Transverse colon (tissue), 4 donors: ENCODE measurements at regions not wholly inside any gene's neighbourhood (a gene's known extent, or its start where the extent isn't known, plus 50 kb on each side); places are given as distances from the start of the nearest gene placed in this dataset.

Experiments used
- DNase-seq: peaks from one replicate; pipeline ENCODE4 v3.0.0-alpha.2; 2019
- H3K27ac ChIP-seq, 4 donors: fragments of 200-600 bp; sonication (generic); 2 replicates each; pipeline ENCODE4 v1.5.1; 2016 to 2018; ENCODE audit warnings: inconsistent platforms in 4 of 4
- H3K27me3 ChIP-seq: fragments of 200-600 bp; sonication (generic); 2 replicates; pipeline ENCODE4 v1.5.1; 2017; ENCODE audit warnings: inconsistent platforms
- H3K36me3 ChIP-seq, 4 donors: fragments of 200-600 bp; sonication (generic); 2 replicates each; pipeline ENCODE4 v1.5.1; 2017 to 2019; ENCODE audit warnings: inconsistent platforms in 4 of 4
- H3K4me1 ChIP-seq, 4 donors: fragments of 200-600 bp; sonication (generic); 2 replicates each; pipeline ENCODE4 v1.5.1; 2017 to 2020; ENCODE audit warnings: inconsistent platforms in 4 of 4
- H3K4me3 ChIP-seq, 4 donors: fragments of 200-600 bp; sonication (generic); 1 replicate in 1 of 4; 2 replicates in 3 of 4; pipeline versions ENCODE4 v1.5.1 to v1.6.1; 2017 to 2019; ENCODE audit warnings: inconsistent platforms in 4 of 4
- H3K9me3 ChIP-seq, 2 donors: fragments of 200-600 bp; sonication (generic); 2 replicates each; pipeline ENCODE4 v1.5.1; 2017 to 2019; ENCODE audit warnings: inconsistent platforms in 2 of 2
- EP300 ChIP-seq: sonication (generic); formaldehyde crosslinking; IDR thresholded peaks from one replicate; pipeline ENCODE4 v1.6.1; 2017; ENCODE audit warnings: antibody characterized with exemption, low read depth
- POLR2A ChIP-seq: fragments of 450-650 bp; IDR thresholded peaks from one replicate; pipeline ENCODE4 v1.6.1; 2016; ENCODE audit warnings: antibody characterized with exemption, mild to moderate bottlenecking, moderate library complexity
- POLR2AphosphoS5 ChIP-seq, 3 donors: sonication (generic); formaldehyde crosslinking; IDR thresholded peaks; one replicate each; pipeline ENCODE4 v1.6.1; 2016; ENCODE audit warnings: antibody characterized with exemption in 3 of 3
- WGBS, 2 donors: methylation state at CpG; one replicate each; pipeline ENCODE4 v1.1.5; 2018; ENCODE audit warnings: low coverage in 1 of 2; 5-methylcytosine and 5-hydroxymethylcytosine counted together
- in situ Hi-C, 4 donors: fragments of 200-750 bp; cut with MboI; loops; one replicate each; pipeline versions ENCODE4 v1.15.0 to v1.15.1; 2017; ENCODE audit warnings: low sequenced_read_pairs in 3 of 4, low pct_ligation_motif_present in 1 of 4, low pct_unique_long_range_greater_than_20kb in 1 of 4
- intact Hi-C: fragments of 100-400 bp; cut with DNase I; formaldehyde crosslinking; loops from one replicate; pipeline ENCODE4 v1.15.1; 2023; ENCODE audit warnings: low total_unique reads
- TF ChIP-seq, protein P1 (sequence below), 5 experiments: fragments of 200-600 bp in 3 of 5; fragments of 450-650 bp in 2 of 5; sonication (generic) in 3 of 5; IDR thresholded peaks; 1 replicate in 2 of 5; 2 replicates in 3 of 5; pipeline ENCODE4 v1.5.1; 2016 to 2017; ENCODE audit warnings: antibody characterized with exemption in 5 of 5, inconsistent platforms in 3 of 5, mild to moderate bottlenecking in 2 of 5, moderate library complexity in 1 of 5

- TF ChIP-seq POLR2AphosphoS5 (IDR thresholded peaks at IDR 0.05) = no peak
- no peak for TF ChIP-seq EP300
- TF ChIP-seq POLR2A = no peak
- TF ChIP-seq, protein P1, sequence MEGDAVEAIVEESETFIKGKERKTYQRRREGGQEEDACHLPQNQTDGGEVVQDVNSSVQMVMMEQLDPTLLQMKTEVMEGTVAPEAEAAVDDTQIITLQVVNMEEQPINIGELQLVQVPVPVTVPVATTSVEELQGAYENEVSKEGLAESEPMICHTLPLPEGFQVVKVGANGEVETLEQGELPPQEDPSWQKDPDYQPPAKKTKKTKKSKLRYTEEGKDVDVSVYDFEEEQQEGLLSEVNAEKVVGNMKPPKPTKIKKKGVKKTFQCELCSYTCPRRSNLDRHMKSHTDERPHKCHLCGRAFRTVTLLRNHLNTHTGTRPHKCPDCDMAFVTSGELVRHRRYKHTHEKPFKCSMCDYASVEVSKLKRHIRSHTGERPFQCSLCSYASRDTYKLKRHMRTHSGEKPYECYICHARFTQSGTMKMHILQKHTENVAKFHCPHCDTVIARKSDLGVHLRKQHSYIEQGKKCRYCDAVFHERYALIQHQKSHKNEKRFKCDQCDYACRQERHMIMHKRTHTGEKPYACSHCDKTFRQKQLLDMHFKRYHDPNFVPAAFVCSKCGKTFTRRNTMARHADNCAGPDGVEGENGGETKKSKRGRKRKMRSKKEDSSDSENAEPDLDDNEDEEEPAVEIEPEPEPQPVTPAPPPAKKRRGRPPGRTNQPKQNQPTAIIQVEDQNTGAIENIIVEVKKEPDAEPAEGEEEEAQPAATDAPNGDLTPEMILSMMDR (IDR thresholded peaks at IDR 0.05) = no peak
- intact Hi-C loops (no loop called here), in situ Hi-C loops (no loop called here)
- Histone ChIP-seq H3K4me1 (no peaks in the 10 kb centered on the region), H3K4me3 (no peak overlapping the region), H3K27ac (no peak overlapping the region), H3K27me3 (no peaks in the 10 kb centered on the region), H3K9me3 (no peaks in the 10 kb centered on the region), H3K36me3 (no peaks in the 10 kb centered on the region)
- DNase-seq = no peak
Measured at GRCh38 chr4:123913598-123913997, 517.0 kb downstream of the SPRY1 start.

GRCh38 chr4:123916821-123917220 is 520.2 kb downstream of the SPRY1 start:
- no peaks in the 10 kb centered on the region for H3K9me3 ChIP-seq
- H3K27ac ChIP-seq = no peak overlapping the region
- no peak for DNase-seq
- TF ChIP-seq POLR2AphosphoS5 (IDR thresholded peaks at IDR 0.05) (no peak), EP300 (no peak), POLR2A (no peak)
- TF ChIP-seq, protein P1 (IDR thresholded peaks at IDR 0.05) = no peak
- H3K36me3 ChIP-seq = no peaks in the 10 kb centered on the region
- intact Hi-C loops = no loop called here
- no peak overlapping the region for H3K4me3 ChIP-seq
- no peaks in the 10 kb centered on the region for H3K4me1 ChIP-seq
- 85 to 94% methylated on average over 2 of the region's 2 CpGs for WGBS, 2 donors
- no peaks in the 10 kb centered on the region for H3K27me3 ChIP-seq
- in situ Hi-C loops = no loop called here

DNA sequence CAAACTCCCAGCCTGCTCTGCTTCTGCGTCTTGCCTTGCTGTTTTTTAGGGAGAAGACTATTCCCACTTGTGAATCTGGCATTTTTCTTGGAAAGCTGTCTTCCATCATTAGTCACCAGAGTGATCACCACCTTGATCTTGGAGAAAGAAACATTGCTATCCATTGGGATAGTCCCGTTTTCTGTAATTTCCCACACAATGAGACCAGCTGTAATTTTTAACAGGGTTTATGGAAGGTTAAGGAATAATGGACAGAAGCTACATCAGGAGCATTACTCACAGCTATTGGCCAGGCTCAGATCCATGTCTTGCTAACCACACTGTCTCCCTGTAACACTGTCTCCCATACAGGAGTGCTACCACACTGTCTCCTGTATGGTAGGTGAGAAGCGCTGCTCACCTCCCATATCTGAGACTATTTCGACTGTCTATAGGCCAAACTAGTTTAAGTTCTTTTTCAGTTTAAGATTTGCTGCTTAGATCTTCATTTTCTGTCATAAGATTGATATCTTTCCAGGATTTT is 523.0 kb downstream of the SPRY1 start:
- no peaks in the 10 kb centered on the region for H3K4me1 ChIP-seq
- 79% methylated on average over 3 to 4 of the region's 4 CpGs for WGBS, 2 donors
- in situ Hi-C loops (no loop called here), intact Hi-C loops (no loop called here)
- no peak for DNase-seq
- TF ChIP-seq, protein P1 (IDR thresholded peaks at IDR 0.05) = no peak
- no peak for TF ChIP-seq EP300
- TF ChIP-seq POLR2A = no peak
- TF ChIP-seq POLR2AphosphoS5 (IDR thresholded peaks at IDR 0.05) = no peak
- H3K36me3 ChIP-seq = no peaks in the 10 kb centered on the region
- no peaks in the 10 kb centered on the region for H3K27me3 ChIP-seq
- no peak overlapping the region for H3K4me3 ChIP-seq
- H3K9me3 ChIP-seq = no peaks in the 10 kb centered on the region
- no peak overlapping the region for H3K27ac ChIP-seq

GRCh38 chr4:123921339-123921738 is 524.7 kb downstream of the SPRY1 start:
- intact Hi-C loops (no loop called here), in situ Hi-C loops (no loop called here)
- TF ChIP-seq POLR2A (no peak), POLR2AphosphoS5 (IDR thresholded peaks at IDR 0.05) (no peak), EP300 (no peak)
- TF ChIP-seq, protein P1 (IDR thresholded peaks at IDR 0.05) = no peak
- Histone ChIP-seq H3K4me3 (no peak overlapping the region), H3K27ac (no peak overlapping the region), H3K27me3 (no peaks in the 10 kb centered on the region), H3K4me1 (no peaks in the 10 kb centered on the region), H3K9me3 (no peaks in the 10 kb centered on the region), H3K36me3 (no peaks in the 10 kb centered on the region)
- WGBS, 2 donors = 53 to 55% methylated on average over 5 of the region's 5 CpGs
- no peak for DNase-seq
